ENCODE measurements at regions not wholly inside any gene's neighbourhood (a gene's known extent, or its start where the extent isn't known, plus 50 kb on each side); places are given as distances from the start of the nearest gene placed in this dataset.
"Not testable (repeated sequence)": the region's sequence is repeated elsewhere in the genome, so short reads cannot be mapped to it uniquely, and the experiment has no call there.

DNA sequence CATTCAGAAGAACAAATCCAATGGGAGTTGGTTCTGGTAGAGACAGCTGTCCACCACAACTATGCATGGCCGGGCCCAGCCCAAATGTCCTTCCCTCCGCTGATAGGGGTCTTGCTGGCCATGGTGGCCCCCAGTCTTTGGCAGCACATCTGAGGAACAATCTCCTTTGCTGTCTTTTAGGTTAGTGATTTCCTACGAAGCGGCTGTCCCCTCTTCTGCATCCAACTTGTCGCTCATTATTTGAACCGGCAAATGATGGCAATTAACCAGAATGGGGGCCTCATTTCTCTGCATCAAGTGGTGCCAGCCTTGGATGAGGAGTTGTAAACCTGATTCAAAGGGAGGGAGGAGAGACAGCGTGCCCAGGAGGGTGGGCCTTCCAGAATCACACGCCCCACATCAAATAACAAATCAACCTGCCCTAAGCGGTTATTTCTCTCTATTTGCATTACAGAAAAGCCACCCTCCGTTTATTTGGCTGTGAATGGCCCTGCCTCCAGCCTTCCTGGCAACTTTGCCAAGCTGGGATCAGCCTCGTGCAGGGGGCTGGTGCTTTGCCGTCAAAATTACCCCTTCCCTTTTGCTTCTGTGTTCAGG is 156.5 kb downstream of the RGS9 start:
- Histone ChIP-seq H3K4me1 (ENCODE audit: insufficient read depth) (peaks cover 1% of the 10 kb centered on the region), H3K27me3 (no peaks in the 10 kb centered on the region), H3K9me3 (no peaks in the 10 kb centered on the region), H3K4me3 (no peak overlapping the region), H3K27ac (no peak overlapping the region), H3K36me3 (no peaks in the 10 kb centered on the region)
- TF ChIP-seq, protein P1, sequence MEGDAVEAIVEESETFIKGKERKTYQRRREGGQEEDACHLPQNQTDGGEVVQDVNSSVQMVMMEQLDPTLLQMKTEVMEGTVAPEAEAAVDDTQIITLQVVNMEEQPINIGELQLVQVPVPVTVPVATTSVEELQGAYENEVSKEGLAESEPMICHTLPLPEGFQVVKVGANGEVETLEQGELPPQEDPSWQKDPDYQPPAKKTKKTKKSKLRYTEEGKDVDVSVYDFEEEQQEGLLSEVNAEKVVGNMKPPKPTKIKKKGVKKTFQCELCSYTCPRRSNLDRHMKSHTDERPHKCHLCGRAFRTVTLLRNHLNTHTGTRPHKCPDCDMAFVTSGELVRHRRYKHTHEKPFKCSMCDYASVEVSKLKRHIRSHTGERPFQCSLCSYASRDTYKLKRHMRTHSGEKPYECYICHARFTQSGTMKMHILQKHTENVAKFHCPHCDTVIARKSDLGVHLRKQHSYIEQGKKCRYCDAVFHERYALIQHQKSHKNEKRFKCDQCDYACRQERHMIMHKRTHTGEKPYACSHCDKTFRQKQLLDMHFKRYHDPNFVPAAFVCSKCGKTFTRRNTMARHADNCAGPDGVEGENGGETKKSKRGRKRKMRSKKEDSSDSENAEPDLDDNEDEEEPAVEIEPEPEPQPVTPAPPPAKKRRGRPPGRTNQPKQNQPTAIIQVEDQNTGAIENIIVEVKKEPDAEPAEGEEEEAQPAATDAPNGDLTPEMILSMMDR (IDR thresholded peaks at IDR 0.05) = no peak
- TF ChIP-seq EP300 (IDR thresholded peaks at IDR 0.05) (no peak), POLR2A (IDR thresholded peaks at IDR 0.05) (no peak)
- WGBS, 3 donors = 76 to 80% (median 79%) methylated on average over 12 of the region's 12 CpGs
- no peak for DNase-seq
- intact Hi-C loops (cut with DNase I) = loop anchor here in 2 of 4 donors (5.0 to 10.0 kb wide), 3 partner anchors 261 to 874 kb away; no protein-coding TSS in a partner anchor

GRCh38 chr17:65292430-65292829 is 155.3 kb downstream of the RGS9 start:
- WGBS, 3 donors = 76 to 84% (median 84%) methylated on average over 11 of the region's 11 CpGs

DNA sequence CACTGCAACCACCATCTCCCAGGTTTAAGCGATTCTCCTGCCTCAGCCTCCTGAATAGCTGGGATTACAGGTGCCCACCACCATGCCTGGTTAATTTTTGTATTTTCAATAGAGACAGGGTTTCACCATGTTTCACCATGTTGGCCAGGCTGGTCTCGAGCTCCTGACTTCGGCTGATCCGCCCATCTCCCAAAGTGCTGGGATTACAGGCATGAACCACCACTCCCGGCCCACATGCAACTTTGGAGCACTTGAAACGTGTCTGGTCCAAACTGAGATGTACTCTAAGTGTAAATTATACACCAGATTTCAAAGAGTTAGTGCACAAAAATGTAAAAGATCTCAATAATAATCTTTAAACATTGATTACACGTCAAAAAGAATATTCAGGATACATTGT is 154.1 kb downstream of the RGS9 start:
- H3K27ac ChIP-seq; H3K9me3 ChIP-seq; H3K4me1 ChIP-seq (ENCODE audit: insufficient read depth); H3K27me3 ChIP-seq; H3K4me3 ChIP-seq; H3K36me3 ChIP-seq; DNase-seq: not testable (repeated sequence)
- 94 to 97% (median 95%) methylated on average over 7 of the region's 7 CpGs for WGBS, 3 donors
- intact Hi-C loops (cut with DNase I) = loop anchor here in 2 of 4 donors (5.0 to 10.0 kb wide), 3 partner anchors 264 to 876 kb away; no protein-coding TSS in a partner anchor

More at GRCh38 chr17:65292430-65292829, 155.3 kb downstream of the RGS9 start:
- intact Hi-C loops (cut with DNase I) = loop anchor here in 2 of 4 donors (5.0 to 10.0 kb wide), 3 partner anchors 262 to 875 kb away; no protein-coding TSS in a partner anchor
- Histone ChIP-seq H3K27me3 (no peaks in the 10 kb centered on the region), H3K4me1 (ENCODE audit: insufficient read depth) (peaks cover 1% of the 10 kb centered on the region), H3K36me3 (no peaks in the 10 kb centered on the region), H3K9me3 (no peaks in the 10 kb centered on the region), H3K4me3 (no peak overlapping the region), H3K27ac (no peak overlapping the region)
- TF ChIP-seq EP300 (IDR thresholded peaks at IDR 0.05) (no peak), POLR2A (IDR thresholded peaks at IDR 0.05) (no peak)
- TF ChIP-seq, protein P1 (IDR thresholded peaks at IDR 0.05) = no peak
- DNase-seq = no peak

- Histone ChIP-seq H3K36me3 (no peaks in the 10 kb centered on the region), H3K4me1 (ENCODE audit: insufficient read depth) (peaks cover 1% of the 10 kb centered on the region), H3K4me3 (no peak overlapping the region), H3K27ac (no peak overlapping the region), H3K9me3 (no peaks in the 10 kb centered on the region), H3K27me3 (no peaks in the 10 kb centered on the region)
- intact Hi-C loops (cut with DNase I) = loop anchor here in 2 of 4 donors (5.0 to 10.0 kb wide), 3 partner anchors 264 to 877 kb away; no protein-coding TSS in a partner anchor
- 85 to 92% (median 89%) methylated on average over 8 of the region's 8 CpGs for WGBS, 3 donors
- DNase-seq = no peak
- TF ChIP-seq, protein P1 (IDR thresholded peaks at IDR 0.05) = no peak
- TF ChIP-seq POLR2A (IDR thresholded peaks at IDR 0.05) (no peak), EP300 (IDR thresholded peaks at IDR 0.05) (no peak)
These were observed 153.4 kb downstream of the RGS9 start for GRCh38 chr17:65290616-65291015.

- 86 to 97% (median 89%) methylated on average over 1 of the region's 1 CpG for WGBS, 3 donors
- TF ChIP-seq, protein P1 (IDR thresholded peaks at IDR 0.05) = no peak
- TF ChIP-seq POLR2A (IDR thresholded peaks at IDR 0.05) (no peak), EP300 (IDR thresholded peaks at IDR 0.05) (no peak)
- no peak overlapping the region for H3K4me3 ChIP-seq
- H3K27ac ChIP-seq = no peak overlapping the region
- H3K9me3 ChIP-seq = no peaks in the 10 kb centered on the region
- intact Hi-C loops (cut with DNase I) = loop anchor here in 2 of 4 donors (5.0 to 10.0 kb wide), 3 partner anchors 265 to 877 kb away; no protein-coding TSS in a partner anchor
- H3K4me1 ChIP-seq (ENCODE audit: insufficient read depth) = peaks cover 1% of the 10 kb centered on the region
- no peaks in the 10 kb centered on the region for H3K36me3 ChIP-seq
- no peaks in the 10 kb centered on the region for H3K27me3 ChIP-seq
- no peak for DNase-seq
These were observed 152.9 kb downstream of the RGS9 start for GRCh38 chr17:65290056-65290455.

All from ovary (tissue), 7 donors.